RWPE1 (cell line): ENCODE measurements at regions not wholly inside any gene's neighbourhood (a gene's known extent, or its start where the extent isn't known, plus 50 kb on each side); places are given as distances from the start of the nearest gene placed in this dataset.
A peak's percentile ranks its signal among the peaks of the same experiment; 100 is the strongest.

Experiments
- CTCF ChIA-PET: fragments of 350-600 bp; sonication (Branson Sonifier 250); formaldehyde crosslinking; extraction: SDS; loops from one replicate; lab custom pipeline; 2021; lab: Yijun Ruan, JAX
- POLR2A ChIA-PET: fragments of 400-600 bp; formaldehyde crosslinking; extraction: SDS; loops from one replicate; lab custom pipeline; 2020; ENCODE audit warnings: antibody characterized with exemption; ENCODE audit not compliant: low non-redundant PET; lab: Yijun Ruan, JAX
- DNase-seq: peaks from one replicate; pipeline ENCODE4 v3.0.0; 2012; ENCODE audit warnings: low spot score
- H3K27ac ChIP-seq: fragments of 450-650 bp; 2 replicates; pipeline ENCODE4 v1.5.1; 2017
- TF ChIP-seq, protein P1 (sequence below): fragments of 450-650 bp; conservative IDR thresholded peaks from 2 replicates; pipeline ENCODE4 v1.5.1; 2017; ENCODE audit warnings: low read depth, mild to moderate bottlenecking

DNA sequence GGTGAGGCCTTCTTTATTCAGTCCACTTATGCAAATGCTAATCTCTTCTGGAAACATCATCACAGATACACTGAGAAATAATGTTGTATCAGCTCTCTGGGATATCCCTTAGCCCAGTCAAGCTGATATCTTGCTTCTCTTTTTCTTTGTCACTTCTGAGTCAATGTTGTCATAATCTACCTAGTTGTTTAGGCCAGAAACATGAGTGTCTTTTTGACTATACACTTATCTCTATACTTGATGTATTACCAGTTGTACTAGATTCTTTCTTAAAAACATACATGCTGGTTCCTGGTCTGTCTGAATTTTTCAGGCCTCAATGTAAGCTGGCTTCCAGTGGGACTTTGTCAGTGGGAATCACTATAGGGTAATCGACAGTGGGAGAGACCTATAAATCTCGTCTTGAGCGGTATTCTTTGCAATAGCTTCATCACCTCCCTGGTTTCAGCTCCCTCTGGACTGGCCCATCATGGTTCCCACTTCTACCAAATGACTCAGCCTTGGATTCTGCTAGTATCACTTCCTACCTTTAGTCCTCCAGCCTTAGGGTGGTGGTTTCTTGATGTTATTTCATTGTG, 135.2 kb upstream of the CYYR1 start:
- no peak for DNase-seq
- no peak overlapping the region for H3K27ac ChIP-seq
- POLR2A ChIA-PET, result no interaction called here
- TF ChIP-seq, protein P1, sequence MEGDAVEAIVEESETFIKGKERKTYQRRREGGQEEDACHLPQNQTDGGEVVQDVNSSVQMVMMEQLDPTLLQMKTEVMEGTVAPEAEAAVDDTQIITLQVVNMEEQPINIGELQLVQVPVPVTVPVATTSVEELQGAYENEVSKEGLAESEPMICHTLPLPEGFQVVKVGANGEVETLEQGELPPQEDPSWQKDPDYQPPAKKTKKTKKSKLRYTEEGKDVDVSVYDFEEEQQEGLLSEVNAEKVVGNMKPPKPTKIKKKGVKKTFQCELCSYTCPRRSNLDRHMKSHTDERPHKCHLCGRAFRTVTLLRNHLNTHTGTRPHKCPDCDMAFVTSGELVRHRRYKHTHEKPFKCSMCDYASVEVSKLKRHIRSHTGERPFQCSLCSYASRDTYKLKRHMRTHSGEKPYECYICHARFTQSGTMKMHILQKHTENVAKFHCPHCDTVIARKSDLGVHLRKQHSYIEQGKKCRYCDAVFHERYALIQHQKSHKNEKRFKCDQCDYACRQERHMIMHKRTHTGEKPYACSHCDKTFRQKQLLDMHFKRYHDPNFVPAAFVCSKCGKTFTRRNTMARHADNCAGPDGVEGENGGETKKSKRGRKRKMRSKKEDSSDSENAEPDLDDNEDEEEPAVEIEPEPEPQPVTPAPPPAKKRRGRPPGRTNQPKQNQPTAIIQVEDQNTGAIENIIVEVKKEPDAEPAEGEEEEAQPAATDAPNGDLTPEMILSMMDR, result no peak
- CTCF ChIA-PET, result interaction anchor here (0.7 to 1.0 kb wide), 2 partner anchors 10 to 1917 kb away, joined by 3 to 5 read pairs; no protein-coding TSS in a partner anchor

DNA sequence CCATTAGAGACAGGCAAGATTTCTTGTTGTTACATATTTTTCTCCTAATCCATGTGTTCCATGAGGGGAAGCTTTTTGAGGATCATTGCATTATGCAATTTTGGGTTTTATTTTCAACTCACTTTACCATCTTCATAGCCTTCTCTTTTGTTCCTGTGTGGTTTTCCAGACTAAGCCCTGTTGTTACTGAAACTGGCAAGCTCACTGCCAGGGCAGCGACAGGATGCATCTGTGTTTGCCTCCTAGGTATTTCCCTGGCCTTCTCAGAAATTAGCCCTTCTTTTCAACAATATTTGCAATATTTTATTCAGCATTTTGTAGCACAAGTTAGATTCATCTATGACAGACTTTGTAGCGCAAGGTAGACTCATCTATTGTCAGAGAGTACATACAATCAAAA, 134.2 kb upstream of the CYYR1 start:
- ChIA-PET CTCF (interaction anchor here (0.7 kb wide), 1 partner anchor 139 kb away, joined by 3 read pairs; no protein-coding TSS in a partner anchor), POLR2A (no interaction called here)
- TF ChIP-seq, protein P1, result no peak

DNA sequence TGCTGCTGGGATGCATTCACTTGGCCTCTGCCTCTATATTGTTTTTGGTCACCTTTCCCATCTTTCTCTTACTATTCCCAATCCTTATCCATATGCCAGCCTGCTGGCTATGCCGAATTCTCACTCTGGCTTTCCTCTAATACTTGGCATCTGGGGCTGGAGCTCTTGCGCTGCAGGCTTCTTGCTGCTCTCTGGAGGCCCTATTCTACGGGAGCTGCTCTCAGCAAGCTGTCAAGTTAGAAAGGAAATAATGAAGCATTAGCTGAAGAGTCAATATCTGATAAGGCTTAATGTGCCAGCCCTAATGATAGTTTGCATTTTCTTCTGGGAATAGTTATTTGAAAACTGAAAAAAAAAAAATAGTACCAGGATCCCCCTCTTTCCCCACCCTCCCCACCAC, 125.3 kb upstream of the CYYR1 start:
- no peak overlapping the region for H3K27ac ChIP-seq
- TF ChIP-seq, protein P1, result no peak
- no peak for DNase-seq
- ChIA-PET POLR2A (no interaction called here), CTCF (interaction anchor here (0.9 kb wide), 1 partner anchor 1090 kb away, joined by 6 read pairs; no protein-coding TSS in a partner anchor)

More for the DNA sequence above, 134.2 kb upstream of the CYYR1 start:
- H3K27ac ChIP-seq, result no peak overlapping the region
- no peak for DNase-seq

DNA sequence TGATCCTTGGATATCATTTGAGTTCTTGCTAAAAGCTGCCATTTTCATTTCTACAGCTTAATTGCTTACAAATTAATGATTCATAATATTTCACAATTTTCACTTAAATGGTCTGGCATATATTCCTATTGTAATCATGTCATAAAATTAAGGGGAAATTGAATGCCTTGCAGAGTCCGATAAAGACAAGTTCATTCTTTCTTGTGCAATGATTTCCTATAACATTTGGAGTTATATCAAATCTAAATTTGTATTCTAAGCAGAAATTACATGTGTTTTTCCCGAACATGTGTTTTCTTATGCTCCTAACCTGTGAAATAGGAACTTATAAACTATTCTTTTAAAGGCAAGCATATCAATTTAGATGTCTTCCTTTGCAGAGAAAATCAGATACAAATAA, 118.3 kb upstream of the CYYR1 start:
- DNase-seq, result no peak
- TF ChIP-seq, protein P1, result no peak
- POLR2A ChIA-PET, result no interaction called here
- CTCF ChIA-PET, result interaction anchor here (0.6 to 0.7 kb wide), 2 partner anchors 313 to 919 kb away, joined by 3 to 4 read pairs; no protein-coding TSS in a partner anchor
- no peak overlapping the region for H3K27ac ChIP-seq

DNA sequence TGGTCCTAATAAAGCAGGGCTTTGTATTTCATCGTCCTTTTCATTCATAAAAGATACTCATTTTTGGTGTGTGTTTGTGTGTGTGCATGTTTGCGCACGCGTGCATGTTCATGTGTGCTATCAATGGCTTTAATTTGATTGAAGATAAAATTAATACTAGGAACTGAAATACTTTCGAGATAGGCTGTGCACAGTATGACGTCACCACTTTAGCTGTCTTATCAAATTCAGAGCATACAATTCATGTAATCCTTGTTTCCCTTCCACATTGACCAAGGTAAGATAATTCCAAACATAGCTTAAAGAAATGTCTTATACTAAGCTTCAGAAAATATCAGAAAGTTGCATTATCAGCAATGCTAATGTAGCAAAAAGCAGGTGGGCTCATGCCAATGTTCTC, 113.6 kb upstream of the CYYR1 start:
- DNase-seq, result no peak
- CTCF ChIA-PET, result interaction anchor here (0.6 to 0.7 kb wide), 2 partner anchors 60 to 902 kb away, joined by 3 read pairs; no protein-coding TSS in a partner anchor
- TF ChIP-seq, protein P1, result no peak
- POLR2A ChIA-PET, result no interaction called here
- H3K27ac ChIP-seq, result no peak overlapping the region

DNA sequence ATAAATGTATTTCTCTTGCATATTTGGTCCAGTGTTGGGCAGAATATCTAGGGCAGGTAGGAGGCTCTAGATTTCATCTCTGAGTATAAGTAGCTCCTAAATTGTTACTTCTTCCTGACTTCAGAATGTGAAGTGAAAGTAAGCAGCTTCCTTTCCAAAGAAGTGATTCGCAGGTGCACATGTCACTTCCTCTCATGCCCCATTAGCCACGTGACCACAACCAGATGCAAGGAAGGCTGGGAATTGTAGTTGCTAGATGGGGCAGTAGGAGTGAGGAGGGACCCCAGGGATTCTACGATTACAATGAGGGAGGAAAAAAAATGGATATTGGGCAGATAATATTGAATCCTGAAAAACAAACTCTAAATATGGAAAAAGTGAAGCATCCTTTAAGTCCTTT, 113.2 kb upstream of the CYYR1 start:
- ChIA-PET CTCF (interaction anchor here (0.6 to 0.7 kb wide), 2 partner anchors 60 to 901 kb away, joined by 3 read pairs; no protein-coding TSS in a partner anchor), POLR2A (no interaction called here)
- TF ChIP-seq, protein P1, result no peak
- DNase-seq, result peak; percentile 42
- no peak overlapping the region for H3K27ac ChIP-seq
